Endothelial cell of umbilical vein (primary cell): ENCODE measurements at regions not wholly inside any gene's neighbourhood (a gene's known extent, or its start where the extent isn't known, plus 50 kb on each side); places are given as distances from the start of the nearest gene placed in this dataset.

ENCODE experiments used
- CTCF ChIP-seq, 2 donors: IDR thresholded peaks; 1 replicate in 1 of 2; 2 replicates in 1 of 2; pipeline ENCODE4 v1.5.1; 2011; ENCODE audit warnings: low read length in 2 of 2, mild to moderate bottlenecking in 2 of 2, moderate library complexity in 2 of 2, control low read depth in 1 of 2, inconsistent platforms in 1 of 2, low read depth in 1 of 2; ENCODE audit not compliant: insufficient read depth in 1 of 2; ENCODE audit errors: extremely low read depth in 1 of 2
- EZH2 ChIP-seq: IDR thresholded peaks from 2 replicates; pipeline ENCODE4 v1.6.1; 2012; ENCODE audit warnings: borderline replicate concordance, low read depth, mild to moderate bottlenecking, moderate library complexity, low read length, inconsistent platforms; ENCODE audit not compliant: severe bottlenecking
- FOS ChIP-seq: IDR thresholded peaks from 2 replicates; pipeline ENCODE4 v1.6.1; 2011; ENCODE audit warnings: mild to moderate bottlenecking, low read length, moderate library complexity, borderline replicate concordance; ENCODE audit not compliant: insufficient read depth
- MAX ChIP-seq: IDR thresholded peaks from 2 replicates; pipeline ENCODE4 v1.6.1; 2011; ENCODE audit not compliant: insufficient read depth, insufficient read length
- MYC ChIP-seq: IDR thresholded peaks from one replicate; pipeline ENCODE4 v1.6.1; 2011; ENCODE audit warnings: mild to moderate bottlenecking, low read depth, low read length
- POLR2A ChIP-seq: IDR thresholded peaks from 2 replicates; pipeline ENCODE4 v1.6.1; 2012; ENCODE audit warnings: low read depth, mild to moderate bottlenecking, control low read depth, low read length
- POLR2AphosphoS5 ChIP-seq: IDR thresholded peaks from 2 replicates; pipeline ENCODE4 v1.6.1; 2012; ENCODE audit warnings: low read depth, mild to moderate bottlenecking, control low read depth, low read length, moderate library complexity; ENCODE audit not compliant: insufficient read depth

- TF ChIP-seq EZH2, result no peak
- TF ChIP-seq CTCF (IDR thresholded peaks at IDR 0.05; ENCODE audit: extremely low read depth in 1 of 2, insufficient read depth in 1 of 2, low read depth in 1 of 2, low read length in 2 of 2), result no peak
- TF ChIP-seq MYC, result no peak
- no peak for TF ChIP-seq POLR2AphosphoS5
- no peak for TF ChIP-seq POLR2A
- TF ChIP-seq FOS, result no peak
- no peak for TF ChIP-seq MAX
Observed at GRCh38 chr3:18766974-18767373, 341.8 kb upstream of the SATB1 start.
